ENCODE measurements at regions not wholly inside any gene's neighbourhood (a gene's known extent, or its start where the extent isn't known, plus 50 kb on each side); places are given as distances from the start of the nearest gene placed in this dataset.

- H3K27me3 ChIP-seq (ENCODE audit: control insufficient read depth, insufficient read depth, low read length) = no peaks in the 10 kb centered on the region
- no peak for FAIRE-seq
- TF ChIP-seq CTCF (IDR thresholded peaks at IDR 0.05; ENCODE audit: insufficient read depth, low read length, severe bottlenecking) = no peak
- H3K36me3 ChIP-seq (ENCODE audit: control insufficient read depth, insufficient read depth, low read length) = no peaks in the 10 kb centered on the region
- DNase-seq (ENCODE audit: low read depth) = no peak
- no peak overlapping the region for H3K4me3 ChIP-seq (ENCODE audit: low read depth, low read length)
Observed at GRCh38 chr6:48176645-48177308, 65.8 kb upstream of the PTCHD4 start.

DNA sequence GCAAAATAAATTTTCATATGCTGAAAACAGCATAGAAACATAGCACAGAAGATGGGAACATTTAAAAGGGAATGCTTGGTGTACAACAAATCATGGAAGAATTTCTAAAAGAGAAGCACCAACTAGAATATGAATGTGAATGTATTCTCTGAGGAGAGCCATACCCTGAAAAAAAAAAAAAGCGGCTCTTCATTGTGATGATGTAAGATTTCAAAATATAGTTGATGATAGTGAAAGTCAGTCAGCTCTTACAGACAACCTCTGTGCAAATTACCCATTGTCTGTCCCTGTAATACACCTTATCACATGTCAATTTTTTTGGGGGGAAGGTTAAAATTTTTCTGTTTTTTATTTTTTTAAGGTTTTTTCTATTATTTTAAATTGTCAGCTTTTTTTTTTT, 58.6 kb upstream of the PTCHD4 start:
- no peaks in the 10 kb centered on the region for H3K27me3 ChIP-seq (ENCODE audit: control insufficient read depth, insufficient read depth, low read length)
- no peak for TF ChIP-seq CTCF (IDR thresholded peaks at IDR 0.05; ENCODE audit: insufficient read depth, low read length, severe bottlenecking)
- no peak for FAIRE-seq
- no peak overlapping the region for H3K4me3 ChIP-seq (ENCODE audit: low read depth, low read length)
- DNase-seq (ENCODE audit: low read depth) = no peak
- no peaks in the 10 kb centered on the region for H3K36me3 ChIP-seq (ENCODE audit: control insufficient read depth, insufficient read depth, low read length)
